ENCODE measurements at regions not wholly inside any gene's neighbourhood (a gene's known extent, or its start where the extent isn't known, plus 50 kb on each side); places are given as distances from the start of the nearest gene placed in this dataset.

GRCh38 chr1:30029677-30030076, 693.7 kb downstream of the MATN1 start:
- TF ChIP-seq EZH2 (IDR thresholded peaks at IDR 0.05; ENCODE audit: insufficient read depth, low read length) = no peak
- TF ChIP-seq, protein P1, sequence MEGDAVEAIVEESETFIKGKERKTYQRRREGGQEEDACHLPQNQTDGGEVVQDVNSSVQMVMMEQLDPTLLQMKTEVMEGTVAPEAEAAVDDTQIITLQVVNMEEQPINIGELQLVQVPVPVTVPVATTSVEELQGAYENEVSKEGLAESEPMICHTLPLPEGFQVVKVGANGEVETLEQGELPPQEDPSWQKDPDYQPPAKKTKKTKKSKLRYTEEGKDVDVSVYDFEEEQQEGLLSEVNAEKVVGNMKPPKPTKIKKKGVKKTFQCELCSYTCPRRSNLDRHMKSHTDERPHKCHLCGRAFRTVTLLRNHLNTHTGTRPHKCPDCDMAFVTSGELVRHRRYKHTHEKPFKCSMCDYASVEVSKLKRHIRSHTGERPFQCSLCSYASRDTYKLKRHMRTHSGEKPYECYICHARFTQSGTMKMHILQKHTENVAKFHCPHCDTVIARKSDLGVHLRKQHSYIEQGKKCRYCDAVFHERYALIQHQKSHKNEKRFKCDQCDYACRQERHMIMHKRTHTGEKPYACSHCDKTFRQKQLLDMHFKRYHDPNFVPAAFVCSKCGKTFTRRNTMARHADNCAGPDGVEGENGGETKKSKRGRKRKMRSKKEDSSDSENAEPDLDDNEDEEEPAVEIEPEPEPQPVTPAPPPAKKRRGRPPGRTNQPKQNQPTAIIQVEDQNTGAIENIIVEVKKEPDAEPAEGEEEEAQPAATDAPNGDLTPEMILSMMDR (IDR thresholded peaks at IDR 0.05; ENCODE audit: insufficient read depth, low read depth, low read length) = no peak
